ENCODE measurements at regions not wholly inside any gene's neighbourhood (a gene's known extent, or its start where the extent isn't known, plus 50 kb on each side); places are given as distances from the start of the nearest gene placed in this dataset.

- TF ChIP-seq CTCF (tag by site-specific recombination; IDR thresholded peaks at IDR 0.05), result no peak
- TF ChIP-seq, protein P1, sequence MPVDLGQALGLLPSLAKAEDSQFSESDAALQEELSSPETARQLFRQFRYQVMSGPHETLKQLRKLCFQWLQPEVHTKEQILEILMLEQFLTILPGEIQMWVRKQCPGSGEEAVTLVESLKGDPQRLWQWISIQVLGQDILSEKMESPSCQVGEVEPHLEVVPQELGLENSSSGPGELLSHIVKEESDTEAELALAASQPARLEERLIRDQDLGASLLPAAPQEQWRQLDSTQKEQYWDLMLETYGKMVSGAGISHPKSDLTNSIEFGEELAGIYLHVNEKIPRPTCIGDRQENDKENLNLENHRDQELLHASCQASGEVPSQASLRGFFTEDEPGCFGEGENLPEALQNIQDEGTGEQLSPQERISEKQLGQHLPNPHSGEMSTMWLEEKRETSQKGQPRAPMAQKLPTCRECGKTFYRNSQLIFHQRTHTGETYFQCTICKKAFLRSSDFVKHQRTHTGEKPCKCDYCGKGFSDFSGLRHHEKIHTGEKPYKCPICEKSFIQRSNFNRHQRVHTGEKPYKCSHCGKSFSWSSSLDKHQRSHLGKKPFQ (tag by site-specific recombination; IDR thresholded peaks at IDR 0.05), result no peak
- TF ChIP-seq ZNF544 (tag by site-specific recombination; IDR thresholded peaks at IDR 0.05), result no peak
- TF ChIP-seq TCF7L2 (IDR thresholded peaks at IDR 0.05; ENCODE audit: borderline replicate concordance, low read depth, low read length), result no peak
- TF ChIP-seq ZNF416 (tag by site-specific recombination; IDR thresholded peaks at IDR 0.05), result no peak
Measured at GRCh38 chr18:67281746-67282145, 234.8 kb downstream of the DSEL start.
